ENCODE measurements at regions not wholly inside any gene's neighbourhood (a gene's known extent, or its start where the extent isn't known, plus 50 kb on each side); places are given as distances from the start of the nearest gene placed in this dataset.
A peak's percentile ranks its signal among the peaks of the same experiment; 100 is the strongest.

GRCh38 chr18:22267697-22268096, 98.3 kb downstream of the GATA6 start:
- intact Hi-C loops (cut with DNase I), result loop anchor here in 9 of 10 donors (1.0 to 10.0 kb wide), 16 partner anchors 53 to 295 kb away; partner anchors contain the start of gene GATA6 (in 1 of the 9)
- Histone ChIP-seq H3K36me3 (no peaks in the 10 kb centered on the region), H3K27ac (peak overlapping the region; percentile 77 to 99 (median 92)), H3K4me1 (peaks cover 0 to 33% (median 7%) of the 10 kb centered on the region in 12 donors), H3K27me3 (no peaks in the 10 kb centered on the region), H3K4me3 (peak overlapping the region in 9 of 12 donors; percentile 34 to 61 (median 50)), H3K9me3 (no peaks in the 10 kb centered on the region)
- 22 to 28% (median 27%) methylated on average over 8 of the region's 8 CpGs for WGBS, 4 donors
- ATAC-seq (peak; percentile 92 to 96 (median 92)), DNase-seq (peak; percentile 78 to 95 (median 86))
- TF ChIP-seq CTCF (IDR thresholded peaks at IDR 0.05), result no peak
- peak in 1 of 2 donors; percentile 31 for TF ChIP-seq POLR2A (IDR thresholded peaks at IDR 0.05)

- 31 to 88% (median 59%) methylated on average over 2 of the region's 2 CpGs for WGBS, 4 donors
- Histone ChIP-seq H3K4me3 (peak overlapping the region in 11 of 12 donors; percentile 19 to 61 (median 43)), H3K4me1 (peaks cover 0 to 32% (median 7%) of the 10 kb centered on the region in 12 donors), H3K36me3 (no peaks in the 10 kb centered on the region), H3K9me3 (no peaks in the 10 kb centered on the region), H3K27me3 (no peaks in the 10 kb centered on the region), H3K27ac (peak overlapping the region; percentile 76 to 99 (median 91))
- ATAC-seq, result peak; percentile 13 to 53 (median 32)
- intact Hi-C loops (cut with DNase I), result loop anchor here in 9 of 10 donors (1.0 to 10.0 kb wide), 16 partner anchors 52 to 295 kb away; partner anchors contain the start of gene GATA6 (in 1 of the 9)
- TF ChIP-seq POLR2A (IDR thresholded peaks at IDR 0.05), result peak in 1 of 2 donors; percentile 23
- no peak for TF ChIP-seq CTCF (IDR thresholded peaks at IDR 0.05)
- peak in 2 of 5 donors; percentile 46 to 57 for DNase-seq
Observed at GRCh38 chr18:22267225-22267624, 97.8 kb downstream of the GATA6 start.

GRCh38 chr18:22265838-22266237, 96.4 kb downstream of the GATA6 start:
- H3K9me3 ChIP-seq, result no peaks in the 10 kb centered on the region
- WGBS, 4 donors, result 54 to 86% (median 66%) methylated on average over 4 of the region's 4 CpGs
- DNase-seq, result peak in 3 of 5 donors; percentile 49 to 67 (median 63)
- H3K4me3 ChIP-seq, result peak overlapping the region in 11 of 12 donors; percentile 19 to 61 (median 43)
- ATAC-seq, result peak in 1 of 4 donors; percentile 9
- TF ChIP-seq POLR2A (IDR thresholded peaks at IDR 0.05), result no peak
- no peak for TF ChIP-seq CTCF (IDR thresholded peaks at IDR 0.05)
- intact Hi-C loops (cut with DNase I), result loop anchor here in 9 of 10 donors (2.0 to 10.0 kb wide), 15 partner anchors 51 to 296 kb away; partner anchors contain the start of gene GATA6 (in 1 of the 9)
- H3K36me3 ChIP-seq, result peaks cover 0 to 9% (median 0%) of the 10 kb centered on the region in 9 donors
- H3K4me1 ChIP-seq, result peaks cover 0 to 29% (median 7%) of the 10 kb centered on the region in 12 donors
- peak overlapping the region; percentile 76 to 99 (median 91) for H3K27ac ChIP-seq
- H3K27me3 ChIP-seq, result no peaks in the 10 kb centered on the region

- Histone ChIP-seq H3K4me1 (peaks cover 0 to 30% (median 4%) of the 10 kb centered on the region in 12 donors), H3K36me3 (peaks cover 0 to 10% (median 0%) of the 10 kb centered on the region in 9 donors), H3K27me3 (no peaks in the 10 kb centered on the region), H3K4me3 (no peak overlapping the region), H3K27ac (no peak overlapping the region), H3K9me3 (no peaks in the 10 kb centered on the region)
- ATAC-seq, result no peak
- TF ChIP-seq CTCF (IDR thresholded peaks at IDR 0.05) (no peak), POLR2A (IDR thresholded peaks at IDR 0.05) (no peak)
- WGBS, 4 donors, result 78 to 87% (median 83%) methylated on average over 8 of the region's 8 CpGs
- DNase-seq, result no peak
- intact Hi-C loops (cut with DNase I), result loop anchor here in 2 of 10 donors (5.0 to 10.0 kb wide), 2 partner anchors 46 to 48 kb away; no protein-coding TSS in a partner anchor
Observed at GRCh38 chr18:22260208-22260820, 90.9 kb downstream of the GATA6 start.

Data from heart left ventricle (tissue), 16 donors.